MM.1S (cell line): ENCODE measurements at regions not wholly inside any gene's neighbourhood (a gene's known extent, or its start where the extent isn't known, plus 50 kb on each side); places are given as distances from the start of the nearest gene placed in this dataset.

Experiments used
- DNase-seq: peaks from one replicate; pipeline ENCODE4 v3.0.0-alpha.2; 2015
- H2AFZ ChIP-seq: fragments of 300-600 bp; sonication (generic); 2 replicates; pipeline ENCODE4 v1.6.0; 2016; ENCODE audit warnings: antibody characterized with exemption, low read length
- H3F3A ChIP-seq: fragments of 300-600 bp; sonication (generic); 2 replicates; pipeline ENCODE4 v1.6.1; 2016; ENCODE audit warnings: mild to moderate bottlenecking, antibody characterized with exemption, low read length, moderate library complexity, mixed read lengths; ENCODE audit not compliant: insufficient read depth
- H3K27ac ChIP-seq: fragments of 300-600 bp; sonication (generic); 2 replicates; pipeline ENCODE4 v1.5.1; 2016; ENCODE audit warnings: mild to moderate bottlenecking, low read length
- H3K27me3 ChIP-seq: fragments of 300-600 bp; sonication (generic); replicated peaks from 2 replicates; pipeline ENCODE4 v1.6.0; 2016; ENCODE audit warnings: low read length; ENCODE audit not compliant: insufficient read depth
- H3K36me3 ChIP-seq: fragments of 300-600 bp; sonication (generic); replicated peaks from 2 replicates; pipeline ENCODE4 v1.6.1; 2016; ENCODE audit warnings: mild to moderate bottlenecking, low read length, mixed read lengths; ENCODE audit not compliant: insufficient read depth
- H3K4me1 ChIP-seq: fragments of 300-600 bp; sonication (generic); 2 replicates; pipeline ENCODE4 v1.6.1; 2016; ENCODE audit warnings: low read length, mixed read lengths
- H3K4me2 ChIP-seq: fragments of 300-600 bp; sonication (generic); 2 replicates; pipeline ENCODE4 v1.6.0; 2016; ENCODE audit warnings: low read depth, low read length
- H3K4me3 ChIP-seq: fragments of 300-600 bp; sonication (generic); 2 replicates; pipeline ENCODE4 v1.5.1; 2016; ENCODE audit warnings: low read length, mixed read lengths
- H3K79me2 ChIP-seq: fragments of 300-600 bp; sonication (generic); 2 replicates; pipeline ENCODE4 v1.6.1; 2016; ENCODE audit warnings: mixed run types, low read length, mixed read lengths
- H3K9ac ChIP-seq: fragments of 300-600 bp; sonication (generic); 2 replicates; pipeline ENCODE4 v1.6.1; 2016; ENCODE audit warnings: low read length, mixed read lengths
- H3K9me2 ChIP-seq: fragments of 300-600 bp; sonication (generic); replicated peaks from 2 replicates; pipeline ENCODE4 v1.6.1; 2016; ENCODE audit warnings: mild to moderate bottlenecking, low read length, mixed read lengths; ENCODE audit not compliant: insufficient read depth
- H3K9me3 ChIP-seq: fragments of 300-600 bp; sonication (generic); replicated peaks from 2 replicates; pipeline ENCODE4 v1.6.1; 2016; ENCODE audit warnings: mild to moderate bottlenecking, low read length, mixed read lengths; ENCODE audit not compliant: insufficient read depth
- H4K20me1 ChIP-seq: fragments of 300-600 bp; sonication (generic); 2 replicates; pipeline ENCODE4 v1.6.1; 2016; ENCODE audit warnings: mild to moderate bottlenecking, low read length, moderate library complexity, mixed read lengths; ENCODE audit not compliant: insufficient read depth
- EZH2 ChIP-seq: fragments of 300-600 bp; sonication (generic); optimal IDR thresholded peaks from 2 replicates; pipeline ENCODE3; 2017; ENCODE audit warnings: low read depth, mild to moderate bottlenecking, antibody characterized with exemption, low read length, mixed read lengths
- EZH2phosphoT487 ChIP-seq: fragments of 300-600 bp; sonication (generic); IDR thresholded peaks from 2 replicates; pipeline ENCODE4 v1.6.1; 2018; ENCODE audit warnings: antibody characterized with exemption, low read length
- TF ChIP-seq, protein P1 (sequence below): fragments of 300-600 bp; sonication (generic); IDR thresholded peaks from 2 replicates; pipeline ENCODE4 v1.5.1; 2016; ENCODE audit warnings: antibody characterized with exemption, low read length, mixed read lengths

DNA sequence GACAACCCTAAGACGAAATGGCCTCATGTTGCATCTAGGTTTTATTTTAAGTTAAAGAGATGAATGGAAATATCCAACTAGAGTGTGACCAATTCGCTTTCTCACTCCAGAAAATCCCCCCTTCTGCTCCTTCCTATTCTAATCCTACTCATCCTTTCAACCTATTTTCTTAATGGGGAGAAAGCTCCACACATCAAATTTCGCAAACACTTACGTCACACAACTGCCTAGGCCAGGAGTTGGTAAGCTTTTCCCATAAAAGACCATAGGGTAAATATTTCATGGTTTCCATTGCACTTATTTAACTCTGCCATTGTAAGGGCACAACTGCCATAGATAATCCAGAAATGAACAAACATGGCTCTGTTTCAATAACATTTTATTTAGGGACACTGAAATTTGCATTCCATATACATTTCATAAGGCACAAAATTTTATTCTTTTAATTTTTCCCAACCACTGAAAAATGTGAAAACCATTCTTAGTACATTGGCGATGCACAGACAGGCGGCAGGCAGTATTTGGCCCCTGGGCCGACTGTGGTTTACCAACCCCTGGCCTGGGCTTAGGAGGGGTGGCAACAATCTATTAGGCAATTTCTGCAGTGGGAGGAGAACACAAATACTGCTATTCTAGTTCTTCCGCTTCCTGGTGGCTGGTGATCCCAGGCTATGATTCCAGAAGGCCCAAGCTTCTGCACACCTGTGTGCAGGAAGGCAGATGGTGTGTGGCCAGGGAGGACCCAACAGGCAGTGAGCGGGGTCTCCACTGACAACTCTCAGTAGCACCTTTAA is 67.2 kb upstream of the FOXN3 start:
- Histone ChIP-seq H3K27ac (no peak overlapping the region), H3K4me3 (no peak overlapping the region), H3K9me3 (no peaks in the 10 kb centered on the region), H3K9me2 (no peaks in the 10 kb centered on the region), H3K4me1 (no peaks in the 10 kb centered on the region), H3F3A (no peaks in the 10 kb centered on the region), H4K20me1 (no peaks in the 10 kb centered on the region), H3K36me3 (no peaks in the 10 kb centered on the region), H3K4me2 (no peak overlapping the region), H3K79me2 (no peaks in the 10 kb centered on the region), H2AFZ (no peak overlapping the region), H3K27me3 (no peaks in the 10 kb centered on the region), H3K9ac (no peak overlapping the region)
- TF ChIP-seq EZH2 (no peak), EZH2phosphoT487 (no peak)
- TF ChIP-seq, protein P1, sequence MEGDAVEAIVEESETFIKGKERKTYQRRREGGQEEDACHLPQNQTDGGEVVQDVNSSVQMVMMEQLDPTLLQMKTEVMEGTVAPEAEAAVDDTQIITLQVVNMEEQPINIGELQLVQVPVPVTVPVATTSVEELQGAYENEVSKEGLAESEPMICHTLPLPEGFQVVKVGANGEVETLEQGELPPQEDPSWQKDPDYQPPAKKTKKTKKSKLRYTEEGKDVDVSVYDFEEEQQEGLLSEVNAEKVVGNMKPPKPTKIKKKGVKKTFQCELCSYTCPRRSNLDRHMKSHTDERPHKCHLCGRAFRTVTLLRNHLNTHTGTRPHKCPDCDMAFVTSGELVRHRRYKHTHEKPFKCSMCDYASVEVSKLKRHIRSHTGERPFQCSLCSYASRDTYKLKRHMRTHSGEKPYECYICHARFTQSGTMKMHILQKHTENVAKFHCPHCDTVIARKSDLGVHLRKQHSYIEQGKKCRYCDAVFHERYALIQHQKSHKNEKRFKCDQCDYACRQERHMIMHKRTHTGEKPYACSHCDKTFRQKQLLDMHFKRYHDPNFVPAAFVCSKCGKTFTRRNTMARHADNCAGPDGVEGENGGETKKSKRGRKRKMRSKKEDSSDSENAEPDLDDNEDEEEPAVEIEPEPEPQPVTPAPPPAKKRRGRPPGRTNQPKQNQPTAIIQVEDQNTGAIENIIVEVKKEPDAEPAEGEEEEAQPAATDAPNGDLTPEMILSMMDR = no peak
- DNase-seq = no peak

DNA sequence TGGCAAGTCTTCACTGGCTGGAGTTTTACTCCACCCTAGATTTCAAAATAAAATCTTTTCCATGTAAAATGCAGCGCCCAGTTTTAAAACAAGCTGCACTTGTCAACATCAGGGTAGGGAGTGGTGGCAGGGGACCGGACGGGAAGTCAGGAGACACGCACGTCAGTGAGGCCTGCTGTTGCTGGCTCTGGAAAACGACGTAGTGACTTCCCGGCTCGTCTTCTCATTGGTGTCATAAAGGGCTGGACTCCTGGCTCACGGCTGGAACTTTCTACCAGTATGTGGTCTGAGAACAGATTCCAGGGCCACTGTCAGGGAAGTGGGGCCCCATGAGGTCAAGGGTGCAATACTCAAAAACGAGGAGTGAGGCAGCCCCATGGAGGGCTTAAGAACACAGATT is 64.2 kb upstream of the FOXN3 start:
- Histone ChIP-seq H3K4me3 (no peak overlapping the region), H3K4me1 (no peaks in the 10 kb centered on the region)

GRCh38 chr14:89480278-89480677 is 63.2 kb upstream of the FOXN3 start:
- Histone ChIP-seq H3K4me3 (no peak overlapping the region), H3K9ac (no peak overlapping the region), H3F3A (no peaks in the 10 kb centered on the region), H3K36me3 (no peaks in the 10 kb centered on the region), H3K9me2 (no peaks in the 10 kb centered on the region), H3K4me1 (no peaks in the 10 kb centered on the region), H3K27ac (no peak overlapping the region), H3K79me2 (no peaks in the 10 kb centered on the region), H4K20me1 (no peaks in the 10 kb centered on the region), H3K4me2 (no peak overlapping the region), H3K27me3 (no peaks in the 10 kb centered on the region), H2AFZ (no peak overlapping the region), H3K9me3 (no peaks in the 10 kb centered on the region)
- no peak for DNase-seq
- TF ChIP-seq EZH2 (no peak), EZH2phosphoT487 (no peak)
- TF ChIP-seq, protein P1 = no peak

More for the DNA sequence above, 64.2 kb upstream of the FOXN3 start:
- no peaks in the 10 kb centered on the region for H3K79me2 ChIP-seq
- TF ChIP-seq EZH2 (no peak), EZH2phosphoT487 (no peak)
- TF ChIP-seq, protein P1 = no peak
- no peaks in the 10 kb centered on the region for H3K27me3 ChIP-seq
- H3K9me3 ChIP-seq = no peaks in the 10 kb centered on the region
- DNase-seq = no peak
- H3K9me2 ChIP-seq = no peaks in the 10 kb centered on the region
- no peak overlapping the region for H3K27ac ChIP-seq
- no peaks in the 10 kb centered on the region for H4K20me1 ChIP-seq
- no peak overlapping the region for H2AFZ ChIP-seq
- no peaks in the 10 kb centered on the region for H3K36me3 ChIP-seq
- H3K9ac ChIP-seq = no peak overlapping the region
- H3K4me2 ChIP-seq = no peak overlapping the region
- H3F3A ChIP-seq = no peaks in the 10 kb centered on the region
